Suprapubic skin (tissue), 4 donors: ENCODE measurements at regions not wholly inside any gene's neighbourhood (a gene's known extent, or its start where the extent isn't known, plus 50 kb on each side); places are given as distances from the start of the nearest gene placed in this dataset.

Experiments used
- DNase-seq, 2 donors: peaks; one replicate each; pipeline ENCODE4 v3.0.0-alpha.2; 2019; ENCODE audit warnings: low spot score in 2 of 2
- H3K27ac ChIP-seq: fragments of 200-600 bp; sonication (generic); one replicate; pipeline ENCODE4 v1.5.1; 2019
- H3K27me3 ChIP-seq: fragments of 200-600 bp; sonication (generic); one replicate; pipeline ENCODE4 v1.5.1; 2019
- H3K36me3 ChIP-seq: fragments of 200-600 bp; sonication (generic); one replicate; pipeline ENCODE4 v1.5.1; 2019
- H3K4me1 ChIP-seq: fragments of 200-600 bp; sonication (generic); one replicate; pipeline ENCODE4 v1.5.1; 2019
- H3K4me3 ChIP-seq: fragments of 200-600 bp; sonication (generic); one replicate; pipeline ENCODE4 v1.5.1; 2019; ENCODE audit warnings: mild to moderate bottlenecking
- H3K9me3 ChIP-seq: fragments of 200-600 bp; sonication (generic); one replicate; pipeline ENCODE4 v1.5.1; 2019
- CTCF ChIP-seq, 2 donors: fragments of 200-600 bp in 1 of 2; fragments of 450-650 bp in 1 of 2; sonication (generic) in 1 of 2; IDR thresholded peaks; one replicate each; pipeline ENCODE4 v1.5.1; 2016 to 2019; ENCODE audit warnings: antibody characterized with exemption in 2 of 2, mild to moderate bottlenecking in 1 of 2, moderate library complexity in 1 of 2
- EP300 ChIP-seq: sonication (generic); formaldehyde crosslinking; IDR thresholded peaks from one replicate; pipeline ENCODE4 v1.6.1; 2017; ENCODE audit warnings: antibody characterized with exemption
- POLR2A ChIP-seq, 2 donors: fragments of 450-650 bp; IDR thresholded peaks; one replicate each; pipeline ENCODE4 v1.6.1; 2017; ENCODE audit warnings: antibody characterized with exemption in 2 of 2, mild to moderate bottlenecking in 2 of 2, moderate library complexity in 2 of 2
- POLR2AphosphoS5 ChIP-seq, 3 donors: sonication (generic); formaldehyde crosslinking; IDR thresholded peaks; one replicate each; pipeline ENCODE4 v1.6.1; 2017; ENCODE audit warnings: antibody characterized with exemption in 3 of 3
- WGBS: methylation state at CpG from one replicate; pipeline ENCODE4 v1.1.5; 2018; 5-methylcytosine and 5-hydroxymethylcytosine counted together

DNA sequence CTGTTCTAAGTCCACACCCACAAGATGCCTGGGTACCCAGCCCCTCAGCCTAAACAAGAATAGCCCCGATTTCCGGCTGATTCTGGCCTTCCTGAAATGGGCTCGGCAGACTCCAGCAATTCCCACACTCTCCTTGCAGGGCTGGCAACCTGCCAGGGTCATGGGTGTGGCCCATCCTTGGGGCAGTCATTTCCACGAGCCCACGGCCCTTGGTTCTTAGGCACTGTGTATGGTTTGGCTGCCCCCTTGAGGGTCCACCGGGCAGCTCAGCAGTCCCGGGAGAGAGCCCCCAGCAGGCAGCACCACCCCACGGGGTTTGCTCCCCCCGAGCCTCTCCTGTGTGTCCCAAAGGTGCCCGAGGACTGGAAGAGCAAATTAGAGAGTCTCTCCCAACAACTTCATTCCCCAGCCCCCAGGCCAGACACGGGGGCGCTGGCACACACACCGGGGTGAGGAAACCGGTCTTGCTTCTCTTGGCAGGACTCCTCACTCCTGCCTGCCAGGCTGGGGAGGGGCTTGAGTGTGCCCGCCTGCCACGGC, 142.2 kb downstream of the EMX2 start:
- peak in 1 of 2 donors; percentile 17 for TF ChIP-seq CTCF (IDR thresholded peaks at IDR 0.05)
- no peak for TF ChIP-seq POLR2AphosphoS5 (IDR thresholded peaks at IDR 0.05)
- peak in 1 of 2 donors; percentile 81 for DNase-seq
- Histone ChIP-seq H3K27me3 (peaks cover 2% of the 10 kb centered on the region), H3K27ac (peak overlapping the region; percentile 2), H3K4me1 (peaks cover 17% of the 10 kb centered on the region), H3K9me3 (no peaks in the 10 kb centered on the region), H3K36me3 (no peaks in the 10 kb centered on the region), H3K4me3 (peak overlapping the region; percentile 17)
- WGBS, result 7% methylated on average over 14 of the region's 16 CpGs

DNA sequence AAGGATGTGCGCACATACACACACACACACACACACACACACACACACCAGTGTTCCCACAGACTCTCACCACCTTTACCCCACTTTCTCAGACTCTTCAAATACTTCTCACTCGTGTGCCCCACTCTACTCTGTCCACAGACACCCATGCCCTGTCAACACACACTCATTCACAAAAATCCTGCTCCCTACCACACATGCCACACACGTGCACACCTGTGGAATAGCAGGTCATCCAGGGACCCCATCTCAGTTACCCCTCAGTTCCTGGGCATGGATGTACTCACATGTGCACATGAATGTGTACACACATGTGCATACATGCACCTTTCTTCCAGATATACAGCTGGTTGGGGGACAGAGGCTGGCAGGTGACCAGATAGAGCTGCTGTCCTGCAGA, 142.9 kb downstream of the EMX2 start:
- no peak overlapping the region for H3K27ac ChIP-seq
- WGBS, result 47% methylated on average over 3 of the region's 3 CpGs

GRCh38 chr10:117686606-117687005, 144.1 kb downstream of the EMX2 start:
- Histone ChIP-seq H3K27me3 (peaks cover 2% of the 10 kb centered on the region), H3K36me3 (no peaks in the 10 kb centered on the region), H3K9me3 (no peaks in the 10 kb centered on the region), H3K4me3 (no peak overlapping the region), H3K27ac (no peak overlapping the region), H3K4me1 (peaks cover 17% of the 10 kb centered on the region)
- no peak for TF ChIP-seq EP300
- no peak for TF ChIP-seq POLR2AphosphoS5 (IDR thresholded peaks at IDR 0.05)
- TF ChIP-seq CTCF (IDR thresholded peaks at IDR 0.05), result no peak
- TF ChIP-seq POLR2A (IDR thresholded peaks at IDR 0.05), result no peak
- WGBS, result 90% methylated on average over 4 of the region's 4 CpGs
- no peak for DNase-seq

More for the DNA sequence above, 142.9 kb downstream of the EMX2 start:
- Histone ChIP-seq H3K36me3 (no peaks in the 10 kb centered on the region), H3K4me1 (peaks cover 17% of the 10 kb centered on the region), H3K9me3 (no peaks in the 10 kb centered on the region), H3K27me3 (peaks cover 2% of the 10 kb centered on the region), H3K4me3 (no peak overlapping the region)
- DNase-seq, result peak in 1 of 2 donors; percentile 45
- TF ChIP-seq POLR2A (IDR thresholded peaks at IDR 0.05) (no peak), POLR2AphosphoS5 (IDR thresholded peaks at IDR 0.05) (no peak), EP300 (no peak), CTCF (IDR thresholded peaks at IDR 0.05) (no peak)

DNA sequence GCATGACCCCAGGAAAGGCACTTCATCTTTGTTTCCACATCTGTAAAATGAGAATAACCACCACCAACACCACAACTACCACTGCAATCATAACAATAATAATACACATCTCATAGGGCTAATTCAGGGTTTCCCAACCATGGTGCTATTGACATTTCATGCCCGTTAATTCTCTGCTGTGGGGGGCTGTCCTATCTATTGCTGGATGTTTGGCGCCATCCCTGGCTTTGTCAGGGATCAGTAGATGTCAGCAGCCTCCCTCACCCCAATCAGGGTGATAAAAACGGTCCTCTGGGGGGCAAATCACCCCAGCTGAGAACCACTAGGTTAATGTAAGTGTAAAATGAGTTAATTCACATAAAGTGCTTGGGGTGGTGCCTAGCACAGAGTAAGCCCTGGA, 145.8 kb downstream of the EMX2 start:
- no peak overlapping the region for H3K4me3 ChIP-seq
- H3K27me3 ChIP-seq, result peaks cover 2% of the 10 kb centered on the region
- peaks cover 17% of the 10 kb centered on the region for H3K4me1 ChIP-seq
- TF ChIP-seq POLR2A (IDR thresholded peaks at IDR 0.05) (no peak), CTCF (IDR thresholded peaks at IDR 0.05) (no peak), EP300 (no peak), POLR2AphosphoS5 (IDR thresholded peaks at IDR 0.05) (no peak)
- DNase-seq, result no peak
- H3K27ac ChIP-seq, result no peak overlapping the region
- no peaks in the 10 kb centered on the region for H3K36me3 ChIP-seq
- H3K9me3 ChIP-seq, result no peaks in the 10 kb centered on the region
- 70% methylated on average over 3 of the region's 3 CpGs for WGBS

DNA sequence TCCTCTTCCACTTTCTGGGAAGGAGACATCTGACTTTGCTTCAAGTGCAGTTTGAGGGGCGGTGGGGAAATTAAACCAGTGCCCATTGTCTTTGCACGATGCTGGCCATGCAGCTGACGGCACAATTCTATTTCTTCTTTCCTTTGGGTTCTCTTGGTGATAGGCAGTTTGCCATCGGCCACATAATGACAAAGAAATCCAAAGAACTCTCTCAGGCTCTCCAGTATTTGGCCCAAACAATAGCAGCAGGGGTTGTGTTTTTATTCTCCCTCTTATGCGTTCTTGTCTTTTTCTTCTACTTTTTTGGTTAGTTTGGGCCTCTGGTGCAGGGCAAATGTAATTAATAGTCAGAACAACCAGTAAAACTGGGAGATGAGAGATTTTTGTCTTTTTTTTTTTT, 147.0 kb downstream of the EMX2 start:
- no peak for DNase-seq
- Histone ChIP-seq H3K27ac (no peak overlapping the region), H3K36me3 (no peaks in the 10 kb centered on the region), H3K9me3 (no peaks in the 10 kb centered on the region), H3K27me3 (no peaks in the 10 kb centered on the region), H3K4me1 (peaks cover 9% of the 10 kb centered on the region), H3K4me3 (no peak overlapping the region)
- WGBS, result 88% methylated on average over 5 of the region's 5 CpGs
- TF ChIP-seq CTCF (IDR thresholded peaks at IDR 0.05) (no peak), EP300 (no peak), POLR2AphosphoS5 (IDR thresholded peaks at IDR 0.05) (no peak)
